ENCODE measurements at regions not wholly inside any gene's neighbourhood (a gene's known extent, or its start where the extent isn't known, plus 50 kb on each side); places are given as distances from the start of the nearest gene placed in this dataset.
"Not testable (repeated sequence)": the region's sequence is repeated elsewhere in the genome, so short reads cannot be mapped to it uniquely, and the experiment has no call there.

- no peak for DNase-seq (ENCODE audit: low spot score)
Measured at GRCh38 chr22:49014227-49015201, 813.2 kb downstream of the BRD1 start.

- no peak for DNase-seq (ENCODE audit: low spot score)
Measured at GRCh38 chr22:49013707-49014106, 814.0 kb downstream of the BRD1 start.

- no peak for DNase-seq (ENCODE audit: low spot score)
Measured at GRCh38 chr22:49012712-49013395, 814.8 kb downstream of the BRD1 start.

GRCh38 chr22:49011769-49012648, 815.7 kb downstream of the BRD1 start:
- no peak for DNase-seq (ENCODE audit: low spot score)

GRCh38 chr22:49011379-49011768, 816.3 kb downstream of the BRD1 start:
- no peak for DNase-seq (ENCODE audit: low spot score)

GRCh38 chr22:49010901-49011300, 816.8 kb downstream of the BRD1 start:
- DNase-seq (ENCODE audit: low spot score): no peak

- DNase-seq (ENCODE audit: low spot score): no peak
Measured at GRCh38 chr22:49010070-49010863, 817.4 kb downstream of the BRD1 start.

GRCh38 chr22:49009359-49010063, 818.2 kb downstream of the BRD1 start:
- DNase-seq (ENCODE audit: low spot score): no peak

- no peak for DNase-seq (ENCODE audit: low spot score)
Measured at GRCh38 chr22:49008682-49009235, 818.9 kb downstream of the BRD1 start.

GRCh38 chr22:49007013-49007653, 820.5 kb downstream of the BRD1 start:
- DNase-seq (ENCODE audit: low spot score): no peak

GRCh38 chr22:49006207-49007012, 821.3 kb downstream of the BRD1 start:
- no peak for DNase-seq (ENCODE audit: low spot score)

GRCh38 chr22:49005557-49005956, 822.1 kb downstream of the BRD1 start:
- DNase-seq (ENCODE audit: low spot score): no peak

- no peak for DNase-seq (ENCODE audit: low spot score)
Measured at GRCh38 chr22:49004484-49005399, 822.9 kb downstream of the BRD1 start.

- not testable (repeated sequence) for DNase-seq (ENCODE audit: low spot score)
Measured at GRCh38 chr22:48997605-48998004, 830.1 kb downstream of the BRD1 start.

- DNase-seq (ENCODE audit: low spot score): no peak
Measured at GRCh38 chr22:48993655-48994054, 834.0 kb downstream of the BRD1 start.

GRCh38 chr22:48984639-48985038, 843.0 kb downstream of the BRD1 start:
- no peak for DNase-seq (ENCODE audit: low spot score)

GRCh38 chr22:48982321-48982905, 845.3 kb downstream of the BRD1 start:
- DNase-seq (ENCODE audit: low spot score): no peak
